HT1080 (cell line): ENCODE measurements at regions not wholly inside any gene's neighbourhood (a gene's known extent, or its start where the extent isn't known, plus 50 kb on each side); places are given as distances from the start of the nearest gene placed in this dataset.
A peak's percentile ranks its signal among the peaks of the same experiment; 100 is the strongest.
"Not testable (repeated sequence)": the region's sequence is repeated elsewhere in the genome, so short reads cannot be mapped to it uniquely, and the experiment has no call there.

Experiments used
- DNase-seq: peaks from one replicate; pipeline ENCODE4 v3.0.0-alpha.2; 2015; ENCODE audit warnings: low read depth

DNA sequence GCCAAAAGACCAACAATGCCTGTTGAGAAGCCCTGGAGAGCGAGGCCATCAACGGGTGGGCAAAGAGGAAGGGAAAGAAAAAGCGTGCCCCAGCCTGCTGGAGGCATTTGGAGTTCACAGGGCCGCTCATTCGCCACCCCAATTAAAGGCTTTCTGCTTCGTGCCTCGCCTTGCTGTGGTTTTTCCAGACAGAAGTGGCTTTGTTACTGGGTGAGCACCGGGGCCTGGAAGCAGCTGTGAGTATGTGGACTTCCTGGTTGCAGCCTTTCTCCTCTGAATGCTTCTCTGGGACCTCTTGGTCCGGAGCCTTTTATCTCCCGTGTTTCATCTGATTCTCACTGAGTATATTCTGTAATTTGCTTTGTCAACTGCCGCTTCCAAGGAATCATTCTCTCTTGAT lies 118.1 kb upstream of the EGR2 start:
- DNase-seq, result peak; percentile 48

DNA sequence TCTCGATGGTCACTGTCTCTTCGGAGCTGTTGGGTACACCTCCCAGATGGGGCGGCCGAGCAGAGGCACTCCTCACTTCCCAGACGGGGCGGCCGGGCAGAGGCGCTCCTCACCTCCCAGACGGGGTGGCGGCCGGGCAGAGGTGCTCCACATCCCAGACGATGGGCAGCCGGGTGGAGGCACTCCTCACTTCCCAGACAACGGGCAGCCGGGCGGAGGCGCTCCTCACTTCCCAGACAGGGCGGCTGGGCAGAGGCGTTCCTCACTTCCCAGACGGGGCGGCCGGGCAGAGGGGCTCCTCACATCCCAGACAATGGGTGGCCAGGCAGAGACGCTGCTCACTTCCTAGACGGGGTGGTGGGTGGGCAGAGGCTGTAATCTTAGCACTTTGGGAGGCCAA lies 112.6 kb upstream of the EGR2 start:
- not testable (repeated sequence) for DNase-seq

DNA sequence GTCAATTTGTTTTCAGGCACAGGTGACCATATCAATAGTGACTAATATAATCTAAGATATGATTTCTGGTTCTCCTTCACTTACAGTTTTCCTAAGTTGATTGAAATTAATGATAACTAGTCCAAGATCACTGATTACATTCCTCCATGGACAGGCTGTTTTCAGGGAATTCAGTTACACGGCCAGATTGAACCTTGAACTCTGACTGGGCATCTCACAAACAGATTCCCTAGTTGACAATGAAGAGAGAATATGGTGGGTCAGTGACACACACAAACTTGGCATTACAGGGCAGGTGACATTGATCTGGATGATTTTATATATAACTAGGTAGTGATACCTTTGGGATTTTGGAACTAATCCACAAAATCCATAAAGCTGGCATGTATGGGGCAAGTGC lies 110.2 kb upstream of the EGR2 start:
- no peak for DNase-seq

DNA sequence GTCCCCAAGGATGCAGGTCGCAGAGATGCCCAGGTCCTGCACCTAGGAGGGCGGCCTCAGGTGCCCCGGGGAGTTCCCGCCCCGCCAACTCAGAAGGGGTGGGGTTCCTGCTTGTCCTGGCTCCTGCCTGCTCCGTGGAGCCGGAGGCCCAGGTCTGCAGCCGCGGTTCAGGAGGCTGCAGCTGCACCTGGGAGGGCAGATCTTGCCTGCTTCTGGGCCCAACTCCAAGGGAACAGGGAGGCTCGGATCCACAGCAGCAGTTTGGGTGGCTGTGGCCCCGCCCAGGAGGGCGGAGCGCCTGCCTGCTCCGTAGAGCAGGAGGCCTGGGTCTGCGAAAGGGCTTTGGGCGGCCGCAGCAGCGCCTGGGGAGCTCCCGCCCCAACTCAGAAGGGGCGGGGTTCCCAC lies 108.2 kb upstream of the EGR2 start:
- no peak for DNase-seq

DNA sequence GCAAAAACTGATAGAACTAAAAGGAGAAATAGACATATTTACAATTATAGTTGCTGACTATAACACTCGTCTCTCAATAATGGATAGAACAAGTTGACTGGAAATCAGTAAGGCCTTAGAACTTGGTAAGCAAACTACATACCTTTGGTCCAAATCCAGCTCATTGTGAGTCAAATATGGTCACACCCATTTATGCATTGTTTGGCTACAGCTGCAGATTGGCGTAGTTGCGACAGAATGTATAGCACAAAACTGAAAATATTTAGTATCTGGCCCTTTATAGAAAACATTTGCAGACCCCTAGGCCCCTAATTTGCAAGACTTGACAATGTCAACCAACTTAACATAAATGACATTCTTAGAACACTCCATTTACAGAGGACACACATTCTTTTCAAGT lies 103.6 kb upstream of the EGR2 start:
- DNase-seq, result no peak

DNA sequence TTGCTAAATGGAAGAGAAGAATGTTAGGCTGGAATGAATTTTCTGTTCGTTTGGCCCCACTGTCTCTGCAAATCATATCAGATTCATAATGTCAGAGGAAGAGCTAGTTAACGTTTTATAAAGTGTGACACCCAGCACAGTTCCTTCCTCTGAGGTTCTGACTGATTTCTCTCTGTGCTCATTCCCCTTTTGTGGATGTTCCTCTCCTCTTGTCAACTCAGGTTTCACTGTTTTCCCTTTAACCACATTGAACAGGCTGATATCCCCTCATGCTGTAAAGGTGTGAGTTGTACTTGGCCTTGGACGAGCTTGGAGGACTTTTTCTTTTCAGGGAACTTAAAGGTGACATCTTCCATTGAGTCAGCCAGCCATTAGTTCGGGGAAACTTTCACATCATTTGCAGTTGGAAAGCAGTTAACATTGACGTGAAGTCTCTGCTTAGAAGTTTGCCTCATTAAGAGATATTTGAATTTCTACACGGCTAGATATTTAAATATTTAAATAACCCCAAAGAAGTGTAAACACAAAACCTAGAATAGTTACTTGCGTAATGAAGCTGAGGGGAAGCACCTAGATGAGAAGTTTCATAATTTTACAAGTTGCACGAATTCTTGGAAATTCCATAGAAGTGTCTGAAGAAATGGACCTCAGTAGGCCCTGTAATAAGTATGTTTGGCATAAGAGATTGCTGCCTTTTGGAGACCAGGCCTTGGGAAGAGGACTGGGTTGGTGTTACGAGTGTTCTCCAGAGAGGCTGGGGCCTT lies 101.5 kb upstream of the EGR2 start:
- no peak for DNase-seq

DNA sequence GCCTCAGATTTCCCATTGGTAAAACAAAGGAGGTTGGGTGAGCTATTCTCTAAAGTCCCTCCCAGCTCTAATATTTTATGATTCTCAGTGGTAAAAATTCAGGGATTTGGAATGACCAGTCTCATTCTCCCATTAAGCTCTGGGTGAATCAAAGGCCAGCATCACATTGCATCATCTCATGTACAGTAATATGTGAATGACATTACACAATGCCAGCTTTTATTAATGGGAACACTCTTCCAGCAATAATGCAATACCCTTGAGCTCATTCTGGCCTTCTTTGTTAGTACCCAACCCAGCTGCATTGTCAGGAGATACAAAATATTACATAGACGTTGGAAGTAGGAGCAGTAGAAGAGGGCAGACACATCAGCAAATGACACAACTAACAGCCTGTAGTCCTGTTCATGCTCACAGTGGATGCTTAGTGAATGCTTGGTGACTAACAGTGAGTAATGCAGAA lies 100.0 kb upstream of the EGR2 start:
- peak; percentile 73 for DNase-seq

DNA sequence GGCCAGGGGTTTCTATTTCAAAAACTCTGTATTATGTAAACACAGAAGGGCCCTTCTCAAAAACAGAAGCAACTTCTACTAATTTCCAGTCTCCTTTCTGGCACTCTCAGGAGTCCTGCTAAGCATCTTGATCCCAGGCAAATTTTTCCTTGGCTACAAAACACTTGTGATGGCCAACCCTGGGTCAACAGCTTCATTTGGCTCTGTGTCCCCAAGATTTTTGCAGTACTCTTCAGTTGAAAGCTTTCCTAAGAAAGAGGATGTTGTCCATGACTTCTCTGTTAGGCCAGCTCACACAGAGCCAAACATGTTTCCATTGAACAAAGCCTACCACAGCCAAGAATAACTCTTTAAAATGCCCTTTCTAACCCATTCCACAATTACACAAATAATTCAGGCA lies 99.0 kb upstream of the EGR2 start:
- DNase-seq, result no peak

DNA sequence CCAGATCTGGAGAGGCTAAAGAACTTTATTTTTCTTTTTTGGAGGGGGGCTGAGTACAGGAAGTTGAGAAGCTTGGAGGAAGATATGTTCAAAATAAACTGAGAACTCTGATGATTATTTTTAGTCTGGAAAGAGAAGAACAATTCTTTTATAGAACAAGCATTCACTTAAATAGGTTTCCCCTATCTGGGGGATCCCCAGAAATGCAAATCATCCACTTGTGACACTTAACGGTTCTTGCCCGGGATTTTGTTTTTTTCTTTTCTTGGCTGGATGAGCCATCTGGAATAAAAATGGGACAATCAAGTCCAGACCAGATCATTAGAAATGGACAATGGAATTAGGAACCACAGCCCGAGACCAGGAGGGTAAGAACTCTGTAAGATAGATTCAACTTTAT lies 95.9 kb upstream of the EGR2 start:
- DNase-seq, result no peak

DNA sequence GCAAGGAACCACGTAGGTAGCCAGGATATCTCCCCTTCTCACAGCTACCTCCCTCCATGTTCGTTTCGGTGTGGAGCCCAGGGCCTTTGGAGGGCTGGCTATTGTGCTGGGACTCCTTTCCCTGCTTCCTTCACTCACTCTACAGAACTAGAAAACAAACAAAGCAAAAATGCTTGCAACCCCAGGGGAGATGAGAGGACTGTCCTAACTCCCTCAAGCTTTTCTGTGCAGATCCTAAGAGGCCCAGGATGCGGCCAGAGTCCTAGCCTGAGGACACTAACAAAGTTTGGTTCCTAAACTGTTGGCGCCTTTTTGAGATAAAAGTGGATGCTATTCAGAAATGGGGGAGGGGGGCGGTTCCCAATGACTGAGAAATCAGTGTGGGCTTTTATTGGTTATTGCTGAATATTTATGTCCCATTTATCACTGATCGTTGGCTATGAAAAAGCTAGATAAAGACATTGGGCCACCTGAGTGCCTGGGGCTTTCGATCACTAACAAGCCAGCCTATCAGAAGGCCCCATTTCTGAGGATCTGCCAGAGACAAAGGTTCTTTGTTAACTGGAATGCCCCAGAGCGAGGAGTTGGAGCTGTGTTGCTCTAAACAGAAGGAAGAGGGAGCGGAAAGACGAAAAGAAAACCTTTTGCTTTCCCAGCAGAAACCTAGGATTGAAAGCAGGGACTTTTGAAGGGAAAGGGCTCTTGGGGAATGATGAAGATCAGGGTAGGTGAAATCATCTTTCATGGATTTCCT lies 95.2 kb upstream of the EGR2 start:
- no peak for DNase-seq

DNA sequence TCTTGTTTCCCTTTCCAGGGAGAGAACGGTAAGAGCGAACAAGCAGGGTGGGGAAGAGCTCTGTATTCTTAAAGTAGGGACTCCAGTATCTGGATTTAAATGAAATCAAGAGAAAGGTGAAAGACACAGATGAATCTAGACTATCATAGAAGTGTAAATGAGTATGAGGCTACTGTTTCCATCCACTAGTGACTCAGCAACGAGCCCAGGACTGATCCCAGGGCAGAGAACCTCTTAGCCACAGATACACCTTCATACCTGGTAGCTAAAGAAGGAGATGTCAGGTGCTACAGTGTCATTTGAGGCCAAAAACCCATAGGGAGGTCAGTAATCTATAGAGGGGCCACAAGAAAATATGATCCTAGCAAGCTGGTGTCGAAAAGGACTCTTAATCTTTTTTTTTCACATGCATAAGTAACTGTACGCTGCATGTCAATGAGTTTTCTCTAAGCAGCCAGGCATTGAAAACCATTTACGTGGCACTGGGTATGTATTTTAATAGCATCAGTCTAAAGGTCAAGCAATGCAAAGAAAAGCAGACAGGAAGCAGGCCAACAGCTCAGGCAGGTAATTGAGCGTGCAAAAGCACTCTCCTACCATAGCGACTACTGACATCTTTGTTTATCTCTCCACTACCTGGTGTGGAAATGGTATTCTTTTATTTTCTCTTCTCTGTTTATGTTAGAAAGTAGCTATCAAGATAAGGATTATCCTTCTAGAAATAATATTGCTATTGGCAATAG lies 91.5 kb upstream of the EGR2 start:
- no peak for DNase-seq

DNA sequence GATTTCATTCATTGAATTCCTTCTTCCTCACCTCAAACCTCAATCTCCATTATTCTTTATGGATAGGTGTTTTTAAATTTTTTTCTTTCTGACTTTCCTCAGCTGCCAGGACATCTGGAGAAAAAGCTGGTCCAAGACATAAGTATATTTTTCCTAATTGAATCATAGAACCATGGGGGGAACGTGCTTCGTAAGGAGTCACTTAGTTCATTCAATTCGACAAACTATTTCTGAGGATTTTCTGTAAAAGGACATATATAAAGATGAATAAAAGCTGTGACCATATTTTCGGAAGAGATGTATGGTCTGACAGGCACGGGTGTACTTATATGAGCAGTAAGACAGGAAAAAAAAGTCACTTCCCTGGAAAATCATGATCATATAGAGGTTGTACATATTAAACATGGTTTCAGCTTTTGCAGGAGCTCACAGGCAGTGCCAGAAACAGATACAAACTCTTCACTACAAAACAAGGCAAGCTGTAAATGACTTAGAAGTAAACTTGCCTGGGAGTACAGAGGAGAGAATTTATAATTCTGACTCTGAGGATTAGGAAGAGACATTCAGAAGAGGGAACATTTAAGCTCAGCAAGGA lies 88.2 kb upstream of the EGR2 start:
- DNase-seq, result no peak

DNA sequence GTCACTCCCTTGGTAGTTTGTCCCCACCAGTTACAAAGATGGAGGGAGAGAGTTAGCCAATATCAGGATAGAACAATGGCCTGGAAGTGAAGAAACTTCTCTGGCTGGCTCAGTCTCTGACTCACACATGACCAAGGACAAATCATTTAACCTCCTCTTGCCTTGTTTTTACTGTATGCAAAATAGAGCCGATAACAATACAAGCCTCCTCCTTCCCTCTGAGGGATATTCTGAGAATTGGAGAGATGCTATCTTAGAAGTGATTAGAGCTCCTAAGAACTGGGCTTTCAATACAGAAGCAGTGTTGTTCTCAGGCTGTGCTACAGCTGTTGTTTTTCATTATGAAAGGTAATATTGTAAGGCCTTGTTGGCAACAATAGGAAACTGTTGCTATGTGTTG lies 87.7 kb upstream of the EGR2 start:
- peak; percentile 54 for DNase-seq

DNA sequence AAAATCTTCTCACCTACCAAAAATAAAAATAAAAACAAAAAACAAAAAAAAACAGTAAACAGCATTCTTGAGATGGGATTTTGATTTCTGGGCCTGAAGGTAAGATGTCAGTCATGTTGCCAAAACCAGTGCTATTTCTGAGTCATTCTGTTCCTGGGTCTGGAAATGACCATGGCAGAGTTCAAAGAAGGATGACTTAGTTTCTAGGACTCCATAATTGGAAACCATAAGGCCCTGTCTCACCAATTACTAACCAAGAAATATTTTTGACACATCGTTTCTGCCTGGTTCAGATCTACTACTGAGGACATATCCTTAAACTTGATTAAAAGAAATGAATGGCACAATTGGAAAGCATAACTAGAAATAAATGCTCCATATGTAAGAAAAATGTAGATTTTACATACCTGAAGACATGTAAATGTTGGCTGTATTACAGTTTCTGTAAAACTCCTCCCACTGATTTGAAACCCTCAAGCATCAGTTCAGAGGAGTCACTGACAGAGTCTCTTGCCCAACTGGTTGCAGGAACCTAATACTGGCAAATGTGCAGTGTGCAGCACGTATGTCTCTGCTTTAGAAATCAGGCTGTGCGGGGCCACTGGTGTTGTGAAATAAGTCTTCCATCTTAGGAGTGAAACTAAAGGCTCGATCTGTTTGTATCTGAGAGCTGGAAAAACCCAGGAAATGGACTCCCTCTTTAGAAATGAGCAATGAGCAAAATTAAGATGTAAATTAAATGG lies 84.8 kb upstream of the EGR2 start:
- no peak for DNase-seq

DNA sequence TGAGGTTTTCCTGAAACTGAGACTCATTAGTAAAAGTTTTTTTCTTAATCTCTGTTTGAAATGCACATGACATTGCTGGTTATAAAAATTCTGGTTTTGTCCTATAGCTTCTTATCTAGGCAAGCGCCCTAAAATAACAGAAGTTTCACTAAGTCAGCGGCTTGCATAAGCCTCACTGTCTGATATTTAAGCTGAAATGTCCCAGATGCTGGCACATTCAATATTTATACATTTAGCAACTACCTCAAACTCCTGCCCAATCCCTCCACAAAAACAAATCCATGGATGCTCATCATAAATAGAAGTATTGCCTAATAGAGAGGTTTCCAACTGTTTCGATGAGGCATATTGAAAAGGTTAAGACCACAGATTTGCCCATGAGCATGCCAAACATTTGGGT lies 83.1 kb upstream of the EGR2 start:
- no peak for DNase-seq

DNA sequence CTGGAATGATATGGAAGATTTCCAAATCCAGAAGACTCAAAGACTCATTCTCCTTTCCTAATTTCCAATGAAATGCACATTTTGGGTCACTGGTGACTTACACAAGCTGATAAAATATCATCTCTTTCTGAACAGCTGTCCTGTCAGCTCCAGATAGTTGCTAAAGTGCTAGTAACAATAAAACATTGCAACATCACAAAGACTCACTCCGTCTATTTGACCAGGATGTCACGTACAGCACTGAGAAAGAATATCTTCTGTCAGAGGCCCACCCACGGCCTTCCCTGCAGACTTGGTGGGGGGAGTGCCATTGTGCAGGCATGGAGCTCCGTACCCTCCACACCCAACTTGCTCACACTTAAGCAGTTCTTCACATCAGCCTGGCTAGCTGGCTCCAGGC lies 78.9 kb upstream of the EGR2 start:
- DNase-seq, result no peak

DNA sequence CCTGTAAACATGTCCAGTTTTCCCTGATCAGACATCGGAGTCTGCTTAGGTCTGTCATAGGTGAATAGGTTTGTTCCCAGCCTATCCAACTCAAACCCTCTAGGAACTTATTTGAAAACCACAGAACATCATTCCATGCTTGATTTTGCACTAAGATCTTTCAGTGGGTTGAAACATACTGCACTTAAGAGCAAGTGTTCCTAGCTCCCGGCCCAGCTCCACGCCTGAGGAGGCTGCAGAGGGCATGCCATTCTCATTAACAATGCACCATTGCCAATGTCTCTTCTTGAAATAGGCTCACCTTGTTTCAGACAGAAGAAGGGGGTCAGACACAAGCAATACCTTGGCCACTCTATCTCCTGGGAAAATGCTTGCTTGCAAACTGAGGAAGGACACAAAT lies 78.0 kb upstream of the EGR2 start:
- no peak for DNase-seq

DNA sequence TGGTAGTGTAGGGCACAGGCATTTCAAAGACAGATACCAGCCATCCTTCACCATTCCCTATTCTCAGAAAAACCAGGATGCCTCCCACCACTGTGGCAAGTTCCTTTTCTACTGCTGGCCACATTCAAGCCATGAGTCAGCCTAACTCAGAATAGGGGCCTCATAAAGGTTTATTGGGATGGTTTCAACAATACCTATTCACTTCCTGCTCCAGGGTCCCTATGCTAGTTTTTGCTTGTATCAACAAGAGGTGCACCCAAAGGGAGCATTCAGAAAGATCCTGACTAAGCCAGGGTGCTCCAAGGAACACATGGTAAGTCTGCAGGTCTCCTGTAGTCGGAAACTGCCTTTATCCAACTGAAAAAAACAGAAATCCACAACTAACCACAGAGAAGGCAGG lies 76.9 kb upstream of the EGR2 start:
- peak; percentile 59 for DNase-seq

DNA sequence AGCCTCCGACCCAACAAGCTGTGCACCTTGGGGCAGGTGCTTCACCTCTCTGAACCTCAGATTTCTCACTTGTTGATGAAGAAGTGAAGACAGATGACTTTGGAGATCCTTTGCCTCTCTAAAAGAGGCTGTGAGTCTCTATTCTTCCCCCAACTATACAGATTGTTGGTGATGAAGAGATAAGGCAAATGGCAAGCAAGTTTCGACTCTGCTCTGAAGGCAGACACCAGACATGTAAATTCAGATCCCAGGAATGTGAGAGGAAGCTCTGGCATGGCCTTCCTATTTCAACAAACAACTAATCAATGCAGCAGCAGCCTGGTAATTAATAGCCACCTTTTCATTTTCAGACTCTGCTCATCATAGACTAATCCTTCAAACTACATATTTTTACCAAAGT lies 74.2 kb upstream of the EGR2 start:
- DNase-seq, result no peak

DNA sequence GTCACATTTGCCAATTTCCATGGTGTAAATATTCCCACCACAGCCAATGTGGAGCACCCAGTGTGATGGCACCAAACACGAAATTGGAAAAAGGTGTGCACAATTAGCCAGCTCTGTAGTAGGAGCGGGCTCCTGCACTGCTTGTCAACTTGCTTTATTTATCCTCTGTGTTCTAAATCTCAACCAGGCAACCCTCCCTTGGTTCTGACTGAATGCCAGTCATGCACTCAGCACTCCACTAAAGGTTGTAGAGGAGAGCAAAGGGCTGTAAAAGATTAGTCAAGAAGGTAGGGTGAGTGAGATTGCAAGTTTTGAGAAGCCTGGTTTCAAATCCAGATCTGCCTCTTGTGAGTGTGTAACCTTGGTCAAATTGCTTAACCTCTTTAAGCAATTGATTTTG lies 71.5 kb upstream of the EGR2 start:
- no peak for DNase-seq
